SK-N-SH treated with all-trans-retinoic acid at 6 μM for 48 hours (cell line): ENCODE measurements at regions not wholly inside any gene's neighbourhood (a gene's known extent, or its start where the extent isn't known, plus 50 kb on each side); places are given as distances from the start of the nearest gene placed in this dataset.

ENCODE experiments used
- GLIS3 ChIP-seq: fragments of 250-450 bp; sonication (Bioruptor Pico); IDR thresholded peaks from 2 replicates; pipeline ENCODE4 v1.5.0; 2020; ENCODE audit warnings: mild to moderate bottlenecking, moderate library complexity
- PATZ1 ChIP-seq: fragments of 250-450 bp; sonication (Bioruptor Pico); IDR thresholded peaks from 2 replicates; pipeline ENCODE4 v1.8.0; 2020; ENCODE audit warnings: mild to moderate bottlenecking, moderate library complexity, borderline replicate concordance
- TOX ChIP-seq: fragments of 250-450 bp; sonication (Bioruptor Pico); IDR thresholded peaks from 2 replicates; pipeline ENCODE4 v1.8.0; 2021; ENCODE audit warnings: mild to moderate bottlenecking, moderate library complexity, borderline replicate concordance
- ZC3H10 ChIP-seq: fragments of 250-450 bp; sonication (Bioruptor Pico); IDR thresholded peaks from 2 replicates; pipeline ENCODE4 v1.5.1; 2021; ENCODE audit warnings: mild to moderate bottlenecking, moderate library complexity
- ZFP3 ChIP-seq: fragments of 250-450 bp; sonication (Bioruptor Pico); IDR thresholded peaks from 2 replicates; pipeline ENCODE4 v1.5.0; 2020; ENCODE audit warnings: mild to moderate bottlenecking, moderate library complexity
- ZFP30 ChIP-seq: fragments of 450-650 bp; formaldehyde crosslinking; IDR thresholded peaks from 2 replicates; pipeline ENCODE4 v1.5.0; 2022; ENCODE audit warnings: mild to moderate bottlenecking, moderate library complexity

- no peak for TF ChIP-seq TOX (CRISPR knock-in tag)
- TF ChIP-seq PATZ1 (CRISPR knock-in tag), result no peak
- TF ChIP-seq ZC3H10 (CRISPR knock-in tag), result no peak
- TF ChIP-seq ZFP3 (CRISPR knock-in tag), result no peak
- no peak for TF ChIP-seq ZFP30 (CRISPR knock-in tag)
- no peak for TF ChIP-seq GLIS3 (CRISPR knock-in tag)
Observed at GRCh38 chr9:102767076-102767475, 228.1 kb upstream of the CYLC2 start.
